Neural progenitor cell (in vitro differentiated cells): ENCODE measurements at regions not wholly inside any gene's neighbourhood (a gene's known extent, or its start where the extent isn't known, plus 50 kb on each side); places are given as distances from the start of the nearest gene placed in this dataset.

ENCODE experiments used
- EZH2 ChIP-seq: fragments of 200-600 bp; sonication (generic); IDR thresholded peaks from 2 replicates; pipeline ENCODE4 v1.6.1; 2017; ENCODE audit warnings: antibody characterized with exemption, mild to moderate bottlenecking, moderate library complexity
- TF ChIP-seq, protein P1 (sequence below): fragments of 200-600 bp; sonication (generic); IDR thresholded peaks from 2 replicates; pipeline ENCODE4 v1.5.1; 2017; ENCODE audit warnings: antibody characterized with exemption, mild to moderate bottlenecking

DNA sequence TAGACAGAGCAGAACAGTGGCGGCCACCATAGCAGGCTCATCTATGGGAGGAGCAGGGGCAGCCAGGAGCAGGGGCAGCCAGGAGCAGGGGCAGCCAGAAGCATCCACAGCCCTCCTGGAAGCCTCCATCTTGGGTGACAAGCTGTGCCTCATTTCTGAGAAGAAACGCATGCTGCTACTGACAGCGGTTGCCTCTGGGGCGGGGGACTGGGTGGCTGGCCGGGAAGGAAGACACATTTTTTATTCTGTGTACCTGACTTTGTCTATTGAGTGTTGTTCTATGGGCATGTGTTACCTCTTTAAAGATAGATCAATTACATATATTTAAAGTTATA lies 71.5 kb upstream of the KLF13 start:
- TF ChIP-seq, protein P1, sequence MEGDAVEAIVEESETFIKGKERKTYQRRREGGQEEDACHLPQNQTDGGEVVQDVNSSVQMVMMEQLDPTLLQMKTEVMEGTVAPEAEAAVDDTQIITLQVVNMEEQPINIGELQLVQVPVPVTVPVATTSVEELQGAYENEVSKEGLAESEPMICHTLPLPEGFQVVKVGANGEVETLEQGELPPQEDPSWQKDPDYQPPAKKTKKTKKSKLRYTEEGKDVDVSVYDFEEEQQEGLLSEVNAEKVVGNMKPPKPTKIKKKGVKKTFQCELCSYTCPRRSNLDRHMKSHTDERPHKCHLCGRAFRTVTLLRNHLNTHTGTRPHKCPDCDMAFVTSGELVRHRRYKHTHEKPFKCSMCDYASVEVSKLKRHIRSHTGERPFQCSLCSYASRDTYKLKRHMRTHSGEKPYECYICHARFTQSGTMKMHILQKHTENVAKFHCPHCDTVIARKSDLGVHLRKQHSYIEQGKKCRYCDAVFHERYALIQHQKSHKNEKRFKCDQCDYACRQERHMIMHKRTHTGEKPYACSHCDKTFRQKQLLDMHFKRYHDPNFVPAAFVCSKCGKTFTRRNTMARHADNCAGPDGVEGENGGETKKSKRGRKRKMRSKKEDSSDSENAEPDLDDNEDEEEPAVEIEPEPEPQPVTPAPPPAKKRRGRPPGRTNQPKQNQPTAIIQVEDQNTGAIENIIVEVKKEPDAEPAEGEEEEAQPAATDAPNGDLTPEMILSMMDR: no peak
- TF ChIP-seq EZH2: no peak
